NCI-H82 (cell line): ENCODE measurements at regions not wholly inside any gene's neighbourhood (a gene's known extent, or its start where the extent isn't known, plus 50 kb on each side); places are given as distances from the start of the nearest gene placed in this dataset.
"Not testable (repeated sequence)": the region's sequence is repeated elsewhere in the genome, so short reads cannot be mapped to it uniquely, and the experiment has no call there.

Source experiments
- DNase-seq: peaks from one replicate; lab custom pipeline; 2025; lab: John Stamatoyannopoulos, UW

DNA sequence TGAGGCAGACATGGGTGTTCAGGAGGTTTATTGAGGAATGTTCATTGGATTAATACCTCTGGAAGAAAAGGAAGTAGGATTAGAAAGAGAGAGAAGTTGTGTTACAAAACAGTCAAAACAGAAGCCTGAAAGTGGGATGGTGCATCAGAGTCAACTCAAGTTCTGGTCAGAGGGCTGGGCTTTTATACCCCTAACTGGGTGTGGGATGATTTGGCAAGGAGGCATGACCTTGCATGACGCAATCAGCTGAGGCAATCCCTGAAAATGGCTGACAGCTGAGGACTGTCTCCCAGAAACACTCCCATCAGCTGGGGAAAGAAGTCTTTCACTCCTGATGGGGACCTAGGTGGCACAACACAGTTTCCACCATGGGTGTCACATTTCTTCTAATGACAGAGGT is 818.2 kb downstream of the SATB2 start:
- no peak for DNase-seq

DNA sequence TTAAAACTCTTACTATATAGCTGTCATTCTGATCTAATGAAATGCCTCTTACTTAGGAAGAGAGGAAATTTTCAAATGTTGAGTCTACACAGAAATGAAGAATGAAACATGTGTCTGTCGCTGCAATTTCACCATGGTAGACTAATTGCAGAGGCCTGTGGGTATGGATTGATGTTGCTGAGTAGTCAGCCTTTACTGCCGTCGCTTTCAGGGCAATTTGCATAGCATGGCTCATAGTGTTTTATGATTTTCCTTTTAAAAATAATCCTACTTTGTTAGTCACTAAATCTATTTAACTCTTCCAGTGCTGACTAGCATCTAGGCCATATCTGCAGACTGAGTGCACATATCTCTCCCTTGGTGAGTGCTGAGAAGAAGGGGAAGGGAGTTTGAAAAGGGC is 819.2 kb downstream of the SATB2 start:
- no peak for DNase-seq

DNA sequence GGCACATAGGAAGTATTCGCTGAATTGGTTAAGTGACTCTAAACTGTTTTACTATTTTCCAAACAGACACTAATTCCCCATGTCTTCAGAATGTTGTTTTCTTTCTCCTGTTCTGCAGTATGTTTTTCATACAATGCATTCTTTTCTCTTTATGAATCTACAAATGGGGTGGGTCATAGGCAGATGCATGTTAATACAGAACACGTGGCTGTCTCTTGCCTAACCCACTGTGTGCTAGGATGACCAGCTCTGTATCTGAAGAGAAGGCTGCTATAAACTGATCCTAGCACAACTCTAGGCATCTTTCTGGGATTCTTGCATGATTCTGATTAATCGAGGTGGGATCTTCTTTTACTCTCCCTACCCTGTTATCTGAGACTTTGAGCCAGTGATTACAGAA is 826.0 kb downstream of the PLCL1 start:
- DNase-seq: no peak

DNA sequence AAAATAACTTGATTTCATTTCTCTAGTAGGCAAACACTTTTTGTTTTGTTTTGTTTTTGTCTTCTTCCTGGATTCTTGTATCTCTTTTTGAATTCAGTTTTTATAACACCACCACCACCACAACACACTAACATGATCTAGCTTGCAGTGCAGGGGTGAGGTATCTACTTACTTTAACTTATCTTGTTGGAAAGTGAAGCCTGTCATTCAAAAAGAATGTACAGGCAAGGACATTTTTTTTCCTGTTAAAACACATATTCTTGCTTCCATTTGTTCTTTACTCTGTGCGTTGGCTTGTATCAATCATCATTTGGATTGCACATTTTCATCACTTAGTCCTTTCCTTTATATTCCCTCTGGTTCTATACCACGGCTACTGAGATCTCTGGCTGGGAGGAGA is 824.2 kb downstream of the PLCL1 start:
- no peak for DNase-seq

DNA sequence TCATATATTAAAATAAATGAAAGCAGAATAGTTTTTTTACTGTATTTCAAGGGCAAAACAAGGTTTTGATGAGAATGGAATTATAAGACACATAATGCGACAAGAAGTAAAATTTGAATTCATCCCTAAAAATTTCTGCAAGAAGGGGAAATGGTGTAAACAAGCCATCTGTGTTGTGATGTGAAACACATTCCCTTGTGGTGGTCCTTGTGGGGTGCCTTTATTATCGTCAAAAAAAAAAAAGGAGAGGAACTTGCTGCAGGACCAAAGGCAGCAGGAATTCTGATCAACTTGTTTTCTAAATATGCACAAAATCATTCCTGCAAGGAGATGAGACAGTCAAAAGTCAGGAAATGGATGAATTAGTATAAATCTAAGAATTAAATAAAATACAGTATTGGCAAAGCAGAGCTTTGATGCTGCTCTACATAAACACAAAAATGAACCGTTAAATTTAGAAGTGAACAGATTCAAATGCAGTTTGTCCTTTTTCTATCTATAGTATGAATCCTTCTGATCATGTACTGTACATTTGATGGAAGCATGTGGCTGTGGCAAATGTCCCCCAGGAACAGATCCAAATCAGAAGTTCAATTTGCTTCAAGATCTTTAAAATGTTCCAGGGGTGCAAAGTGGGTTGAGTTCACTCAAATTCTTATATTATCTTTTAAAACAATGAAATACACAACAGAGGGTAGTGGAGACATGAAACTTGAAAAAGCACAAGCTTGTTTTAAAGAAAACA is 818.8 kb downstream of the PLCL1 start:
- DNase-seq: no peak

DNA sequence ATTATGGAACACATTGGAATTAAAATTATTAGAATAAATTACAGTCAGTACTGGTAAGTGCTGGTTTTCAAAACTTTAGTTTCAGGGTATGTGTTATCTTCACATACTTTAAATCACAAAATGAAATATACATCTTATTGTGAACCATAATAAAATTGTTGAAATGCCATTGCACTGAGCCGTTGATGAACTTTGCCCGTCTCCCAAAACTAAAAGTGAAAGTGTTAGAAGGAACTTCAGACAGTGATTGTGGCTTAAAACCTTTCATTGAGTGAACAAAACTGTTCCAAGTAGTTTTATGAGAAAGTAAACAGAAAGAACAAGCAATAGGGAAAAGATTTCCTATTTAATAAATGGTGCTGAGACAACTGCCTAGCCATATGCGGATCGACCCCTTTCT is 811.6 kb downstream of the PLCL1 start:
- DNase-seq: no peak

DNA sequence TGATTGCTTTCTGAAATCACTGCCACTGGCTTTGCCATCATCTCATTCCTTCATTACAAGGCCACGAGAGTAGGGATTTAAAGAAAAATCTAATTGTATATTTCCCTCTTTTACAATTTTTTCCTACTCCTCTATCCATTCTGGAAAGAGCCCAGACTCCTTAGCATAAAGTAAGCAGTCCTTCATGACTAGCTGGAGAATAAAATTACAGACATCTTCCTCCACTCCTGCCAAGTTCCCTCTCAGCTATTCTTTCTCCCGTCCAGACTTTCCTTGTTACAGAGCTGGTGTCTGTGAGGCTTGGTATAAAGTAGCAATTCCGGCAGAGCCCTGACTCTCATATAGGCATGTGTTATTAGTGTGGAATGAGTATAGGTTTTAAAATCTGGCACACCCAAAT is 806.8 kb downstream of the PLCL1 start:
- no peak for DNase-seq

DNA sequence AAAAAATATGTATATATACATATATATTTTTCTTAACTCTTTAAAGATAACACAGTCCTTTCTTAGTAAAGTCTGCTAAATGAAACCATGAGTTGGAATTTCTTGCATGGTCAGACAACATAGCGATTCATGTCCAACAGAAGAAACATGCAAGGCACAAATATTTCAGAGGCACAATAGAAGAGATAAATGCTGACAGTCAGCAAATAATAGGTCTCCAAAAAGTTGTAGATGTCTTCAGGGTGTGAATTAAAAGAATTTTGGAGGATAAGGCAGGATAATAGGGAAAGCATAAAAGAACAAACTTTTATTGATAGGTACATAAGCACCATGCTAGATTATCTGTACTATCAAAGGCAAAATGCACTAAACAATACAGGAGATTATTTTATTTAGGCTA is 800.2 kb downstream of the PLCL1 start:
- DNase-seq: no peak

DNA sequence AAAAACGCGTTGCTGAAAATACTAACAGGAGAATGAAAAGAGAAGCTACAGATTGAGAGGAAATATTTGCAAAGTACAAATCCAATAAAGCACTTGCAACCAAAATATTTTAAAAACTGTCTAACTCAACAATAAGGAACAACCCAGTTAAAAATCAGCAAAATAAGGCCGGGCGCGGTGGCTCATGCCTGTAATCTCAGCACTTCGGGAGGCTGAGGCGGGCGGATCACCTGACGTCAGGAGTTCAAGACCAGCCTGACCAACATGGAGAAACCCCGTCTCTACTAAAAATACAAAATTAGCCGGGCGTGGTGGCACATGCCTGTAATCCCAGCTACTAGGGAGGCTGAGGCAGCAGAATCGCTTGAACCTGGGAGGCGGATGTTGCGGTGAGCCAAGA is 798.6 kb downstream of the PLCL1 start:
- not testable (repeated sequence) for DNase-seq

DNA sequence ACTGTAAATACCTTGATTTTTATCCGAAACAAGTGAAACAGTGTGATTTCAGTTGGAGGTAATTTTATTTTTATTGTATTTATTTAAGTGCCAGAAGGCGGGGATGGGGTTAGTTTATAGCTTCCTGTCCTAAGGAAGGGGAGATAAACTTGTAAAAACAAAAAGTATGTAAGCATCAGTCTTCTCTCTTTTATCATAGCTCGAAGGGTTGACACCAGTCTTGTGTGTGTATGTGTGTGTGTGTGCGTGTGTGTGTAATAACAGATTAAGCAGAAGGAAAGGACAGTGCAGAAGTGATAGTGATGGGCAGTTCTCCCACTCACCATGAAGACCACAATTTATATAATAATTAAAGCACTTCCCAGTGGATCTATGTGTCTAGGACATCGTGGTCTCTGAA is 793.3 kb downstream of the PLCL1 start:
- no peak for DNase-seq

DNA sequence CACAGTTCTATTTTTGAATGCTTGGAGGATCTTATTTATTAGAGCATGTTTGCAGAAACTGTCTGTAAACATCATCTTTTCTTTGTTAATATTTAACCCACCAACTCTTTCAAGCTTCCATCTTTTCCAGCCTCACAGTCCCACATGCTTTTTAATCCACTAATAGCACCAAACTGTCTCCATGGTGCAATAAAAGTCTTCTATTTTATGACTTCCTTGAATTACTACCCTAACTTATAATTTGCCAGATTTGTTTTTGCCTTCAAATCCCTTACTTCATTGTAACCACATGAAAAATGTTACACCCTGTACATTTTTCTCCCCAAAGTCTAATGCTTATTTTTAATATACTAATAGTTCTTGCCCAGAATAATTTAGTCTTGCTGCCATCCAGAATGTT is 792.6 kb downstream of the PLCL1 start:
- no peak for DNase-seq

DNA sequence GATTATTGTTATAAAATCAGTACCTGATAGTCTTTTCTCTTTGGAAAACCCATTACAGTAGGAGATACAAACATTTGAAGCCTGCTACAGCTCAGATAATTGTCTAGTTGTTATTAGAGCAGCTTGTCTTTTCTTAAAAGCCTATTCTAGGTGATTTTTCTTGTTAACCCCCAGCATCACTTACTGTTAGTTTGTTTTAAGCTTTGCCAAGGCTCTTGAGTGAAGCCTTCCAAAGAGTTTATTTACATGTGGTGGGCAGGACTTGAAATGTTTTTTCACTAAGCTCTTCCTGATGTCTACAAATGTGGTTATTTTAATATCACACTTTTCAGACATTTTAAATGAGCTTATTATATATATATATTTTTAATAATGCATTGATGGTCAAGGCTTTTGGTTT is 791.3 kb downstream of the PLCL1 start:
- DNase-seq: no peak

DNA sequence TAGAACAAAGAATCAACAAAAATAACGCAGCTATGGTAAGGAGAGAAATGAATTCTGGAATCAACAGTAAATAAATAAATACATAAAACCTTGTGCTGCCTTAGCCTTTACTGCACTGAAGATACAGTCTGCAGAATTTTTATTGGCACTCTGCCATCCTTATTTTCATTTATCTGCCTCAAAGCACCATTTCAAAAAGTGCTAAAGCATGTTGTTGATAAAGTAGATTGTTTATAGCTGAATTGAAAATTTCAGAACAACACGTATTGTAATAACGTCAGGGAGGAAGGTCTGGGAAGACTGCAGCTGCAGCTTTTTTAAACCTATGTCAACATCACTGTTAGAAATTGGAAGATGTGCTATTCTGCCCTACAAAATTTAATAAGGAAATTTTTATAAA is 787.2 kb downstream of the PLCL1 start:
- no peak for DNase-seq

DNA sequence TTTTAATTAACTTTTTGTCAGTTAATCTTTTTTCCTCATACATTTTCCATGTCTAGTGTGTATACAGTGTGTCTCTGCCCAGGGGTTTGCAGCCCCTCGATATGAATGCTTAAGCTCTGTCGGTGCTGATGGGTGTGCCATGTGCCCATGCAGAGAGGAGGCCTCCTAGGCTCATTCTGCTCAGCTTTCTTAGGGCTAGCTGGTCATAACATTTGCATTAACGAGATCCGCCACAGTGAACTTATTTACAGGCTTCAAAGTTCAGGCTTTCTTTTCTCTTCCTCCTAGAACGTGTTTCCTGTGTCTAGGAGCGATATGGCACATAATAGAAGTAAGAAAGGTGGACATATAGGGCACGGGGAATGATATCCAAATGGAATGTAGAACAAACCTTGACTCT is 783.3 kb downstream of the PLCL1 start:
- no peak for DNase-seq

DNA sequence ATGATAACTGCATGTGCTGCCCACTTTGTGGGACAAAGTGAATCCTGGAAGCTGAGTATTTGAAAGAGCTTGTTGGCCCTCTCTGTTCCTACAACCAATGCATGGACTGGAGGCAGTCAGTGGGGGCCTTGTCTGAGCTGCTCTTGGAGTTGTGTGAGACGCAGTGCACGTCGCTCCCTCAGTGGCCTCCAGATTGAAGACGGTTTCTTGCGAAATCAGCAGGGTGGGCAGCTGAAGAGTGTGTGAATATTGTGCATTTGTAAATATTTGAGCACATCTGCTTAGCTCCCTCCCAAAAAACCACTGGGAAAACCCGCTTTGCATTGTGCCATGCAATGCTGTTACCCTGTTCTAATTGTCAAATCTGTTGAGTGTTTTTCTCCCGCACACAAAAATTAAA is 782.8 kb downstream of the PLCL1 start:
- DNase-seq: no peak

DNA sequence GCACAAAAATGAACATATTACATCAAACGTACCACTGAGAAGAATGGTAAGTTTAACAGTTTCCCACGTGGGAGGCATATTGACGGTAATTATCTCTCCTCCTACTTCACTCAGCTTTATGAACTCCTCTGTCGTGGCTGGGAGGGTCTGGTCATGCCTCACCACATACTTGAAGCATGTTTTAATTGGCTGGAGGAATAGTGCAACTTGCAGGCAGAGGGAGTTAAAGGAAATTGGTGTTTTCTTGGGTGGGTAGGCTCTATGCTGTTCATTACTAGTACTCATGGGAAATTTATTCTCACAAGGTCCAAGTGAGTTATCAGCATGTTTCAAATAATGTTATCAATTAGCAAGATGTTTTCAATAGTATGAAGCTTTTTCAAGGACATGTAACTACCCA is 767.0 kb downstream of the PLCL1 start:
- DNase-seq: no peak

DNA sequence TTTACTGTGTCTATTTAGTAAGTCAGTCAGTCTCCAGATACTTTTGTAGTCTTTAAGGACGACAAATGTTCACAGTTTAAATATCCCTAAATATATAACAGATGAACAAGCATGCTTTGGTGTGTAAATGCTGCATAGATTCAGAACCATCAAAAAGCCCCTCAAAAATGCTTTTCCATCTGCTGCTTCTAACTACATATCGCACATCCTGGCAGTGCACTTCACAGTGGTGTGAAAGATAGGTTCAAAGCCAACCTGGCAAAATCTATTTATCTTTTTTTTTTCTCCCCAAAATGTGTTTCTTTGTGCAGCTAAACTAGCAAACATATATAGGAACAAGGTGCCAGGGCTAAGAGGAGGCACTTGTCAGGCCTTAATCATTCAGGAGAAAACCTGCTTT is 753.8 kb downstream of the PLCL1 start:
- DNase-seq: no peak

DNA sequence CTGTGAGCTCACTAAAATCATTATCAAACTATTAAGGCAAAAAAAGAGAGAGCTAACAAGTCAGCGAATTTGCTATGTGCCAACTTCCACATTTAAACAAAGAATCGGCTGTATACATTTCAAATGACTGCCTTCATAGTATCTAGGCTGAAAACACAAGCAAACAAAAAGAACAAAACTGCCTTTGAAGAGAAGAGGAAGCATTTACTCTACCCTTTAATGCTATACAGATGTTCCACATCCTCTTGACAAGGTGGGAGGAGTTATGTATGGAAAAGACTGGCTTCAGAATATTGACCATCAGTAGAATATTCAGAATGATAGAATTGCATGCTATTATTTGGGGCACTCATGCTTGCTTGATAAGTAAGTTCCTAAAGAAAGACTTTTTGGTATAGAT is 741.7 kb downstream of the PLCL1 start:
- DNase-seq: no peak

DNA sequence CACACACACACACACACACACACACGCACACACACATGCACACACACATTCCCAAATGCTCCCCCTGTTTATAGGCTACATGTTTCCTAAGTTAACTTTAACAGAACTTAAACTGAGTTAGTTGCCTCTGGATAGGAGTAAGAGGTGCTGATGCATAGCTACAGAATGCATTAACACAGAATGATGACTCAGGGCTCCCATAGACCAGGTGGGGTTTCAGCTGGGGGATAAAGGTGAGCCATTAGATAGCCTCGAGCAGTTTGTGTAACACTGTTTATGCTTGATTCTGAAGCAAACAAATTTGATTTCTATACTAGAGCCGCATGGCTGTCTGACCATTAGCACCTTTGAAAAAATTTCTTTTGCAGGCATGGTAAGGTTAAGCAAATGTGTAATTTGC is 741.0 kb downstream of the PLCL1 start:
- no peak for DNase-seq

DNA sequence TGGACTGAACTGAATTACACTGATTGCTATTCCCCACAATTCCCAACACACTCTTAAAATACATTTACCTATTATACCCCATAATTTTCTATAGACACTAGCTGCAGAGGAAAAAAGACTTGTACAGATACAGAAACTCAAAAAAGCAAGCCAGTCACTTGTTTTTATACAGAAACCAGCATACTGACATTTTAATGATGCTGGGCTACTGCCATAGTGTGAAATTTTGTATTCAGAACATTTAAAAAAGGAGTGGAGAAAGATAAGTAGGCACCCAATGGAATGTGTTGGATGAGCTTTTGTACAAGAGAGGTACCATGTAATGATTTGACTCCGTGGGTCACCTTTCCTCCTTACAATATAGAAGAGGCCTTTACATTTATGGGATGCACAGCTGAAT is 740.1 kb downstream of the PLCL1 start:
- DNase-seq: no peak

DNA sequence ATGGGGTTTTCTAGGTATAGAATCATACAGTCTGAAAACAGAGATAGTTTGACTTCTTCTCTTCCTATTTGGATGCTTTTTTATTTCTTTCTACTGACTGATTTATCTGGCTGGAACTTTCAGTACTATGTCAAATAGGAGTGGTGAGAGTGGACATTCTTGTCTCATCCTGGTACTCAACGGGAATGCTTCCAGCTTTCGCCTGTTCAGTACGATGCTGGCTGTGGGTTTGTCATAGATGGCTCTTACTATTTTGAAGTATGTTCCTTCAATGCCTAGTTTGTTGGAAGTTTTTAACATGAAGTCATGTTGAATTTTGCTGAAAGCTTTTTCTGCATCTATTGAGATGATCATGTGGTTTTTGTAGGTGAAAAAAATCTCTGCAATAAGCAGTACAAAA is 730.4 kb downstream of the PLCL1 start:
- no peak for DNase-seq

DNA sequence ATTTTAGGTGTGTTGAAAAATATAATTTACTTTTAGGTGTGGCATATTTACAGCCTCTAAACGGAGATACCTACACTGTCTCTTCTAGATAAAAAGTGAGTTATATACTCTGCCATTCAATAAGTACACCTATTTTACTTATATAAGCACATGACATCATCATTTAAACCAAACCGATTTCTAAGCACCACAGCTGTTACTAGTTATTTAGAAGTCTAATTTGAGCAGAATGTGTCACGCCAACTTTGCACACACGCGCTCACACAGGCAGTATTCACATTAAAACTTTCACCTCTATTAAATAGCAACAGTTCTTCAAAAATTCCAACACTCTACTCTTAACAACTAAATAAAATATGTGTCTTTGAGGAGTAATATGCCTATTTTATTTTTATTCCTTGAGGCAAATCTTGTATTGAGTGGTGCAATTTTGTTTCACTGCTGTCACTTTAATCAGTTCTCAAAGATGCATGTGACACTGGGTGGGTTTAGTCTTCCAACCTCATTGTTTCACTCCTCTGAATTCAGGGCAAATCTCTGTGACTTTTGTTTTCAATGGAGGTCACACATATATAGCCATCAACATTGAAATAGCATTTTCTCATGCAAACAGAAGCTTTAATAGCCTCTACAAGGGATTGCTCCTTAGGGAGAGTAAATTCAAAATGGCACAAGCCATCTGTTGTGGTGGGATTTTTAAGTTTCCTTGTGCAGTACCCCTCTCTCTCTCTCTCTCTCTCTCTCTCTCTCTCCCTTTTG is 721.0 kb downstream of the PLCL1 start:
- DNase-seq: no peak

DNA sequence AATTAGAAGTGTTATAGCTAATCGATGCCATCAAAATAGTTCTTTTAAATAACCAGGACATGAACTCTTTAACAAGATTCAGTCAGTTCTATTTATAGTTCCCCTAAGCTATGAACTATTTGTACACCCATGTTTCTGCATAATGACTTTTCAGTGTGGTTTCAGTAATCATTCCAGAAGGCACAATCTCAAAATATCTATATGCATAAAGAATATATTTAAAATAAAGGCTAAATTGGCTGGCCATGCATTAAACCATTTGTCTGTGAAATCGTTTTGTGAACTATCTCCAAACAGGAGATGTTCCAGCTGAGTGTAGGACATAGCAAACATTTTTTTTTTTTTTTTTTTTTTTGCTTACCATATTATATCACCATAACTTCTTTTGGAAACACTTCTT is 719.3 kb downstream of the PLCL1 start:
- DNase-seq: no peak

DNA sequence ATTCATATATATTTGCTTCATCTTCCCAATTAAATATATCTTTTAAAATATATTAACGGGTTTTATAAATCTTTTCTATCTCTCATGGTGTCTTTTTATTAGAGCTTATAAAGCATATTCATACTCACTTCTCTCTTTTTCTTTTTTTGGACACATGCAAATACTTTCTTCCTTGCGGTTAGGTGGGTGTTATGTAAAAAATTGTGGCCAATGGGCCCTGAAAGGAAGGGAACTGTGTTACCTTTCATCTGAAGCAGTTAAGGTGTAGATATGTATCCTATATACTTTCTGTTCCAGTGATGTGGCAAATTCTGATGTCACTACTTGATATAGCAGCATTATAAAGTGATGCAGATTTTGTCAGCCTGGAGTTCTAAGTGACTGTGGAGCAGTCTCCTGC is 714.5 kb downstream of the PLCL1 start:
- no peak for DNase-seq
